Neural cell (in vitro differentiated cells): ENCODE measurements at regions not wholly inside any gene's neighbourhood (a gene's known extent, or its start where the extent isn't known, plus 50 kb on each side); places are given as distances from the start of the nearest gene placed in this dataset.

ENCODE experiments used
- H2AFZ ChIP-seq: fragments of 200-600, 300-800 bp; sonication (generic), shearing (Covaris generic); 2 replicates; pipeline ENCODE4 v1.6.0; 2014; ENCODE audit warnings: low read depth, mild to moderate bottlenecking, antibody characterized with exemption, low read length, moderate library complexity
- H3F3A ChIP-seq: fragments of 200-600 bp; shearing (Covaris generic); 2 replicates; pipeline ENCODE4 v1.6.1; 2016; ENCODE audit warnings: mild to moderate bottlenecking, moderate library complexity, mixed read lengths, antibody characterized with exemption, low read length; ENCODE audit not compliant: insufficient read depth, poor library complexity, severe bottlenecking
- H3K27ac ChIP-seq: fragments of 200-600, 300-800 bp; sonication (generic), shearing (Covaris generic); 2 replicates; pipeline ENCODE4 v1.5.1; 2014; ENCODE audit warnings: mild to moderate bottlenecking, low read length, moderate library complexity
- H3K27me3 ChIP-seq: fragments of 300-800, 200-600 bp; sonication (generic), shearing (Covaris generic); 2 replicates; pipeline ENCODE4 v1.6.0; 2014; ENCODE audit warnings: mild to moderate bottlenecking, low read depth, low read length, moderate library complexity; ENCODE audit not compliant: insufficient read depth
- H3K36me3 ChIP-seq: fragments of 300-800, 200-600 bp; sonication (generic), shearing (Covaris generic); 2 replicates; pipeline ENCODE4 v1.5.1; 2014; ENCODE audit warnings: mild to moderate bottlenecking, antibody characterized with exemption, low read length, moderate library complexity; ENCODE audit not compliant: insufficient read depth
- H3K4me2 ChIP-seq: fragments of 300-800, 200-600 bp; sonication (generic), shearing (Covaris generic); 2 replicates; pipeline ENCODE4 v1.6.0; 2014; ENCODE audit warnings: mild to moderate bottlenecking, low read length
- H3K4me3 ChIP-seq: fragments of 300-800, 200-600 bp; sonication (generic), shearing (Covaris generic); 2 replicates; pipeline ENCODE4 v1.5.1; 2014; ENCODE audit warnings: mild to moderate bottlenecking, low read length, moderate library complexity
- H3K79me2 ChIP-seq: fragments of 200-600 bp; shearing (Covaris generic); replicated peaks from 2 replicates; pipeline ENCODE4 v1.6.0; 2014; ENCODE audit warnings: mild to moderate bottlenecking, low read length, moderate library complexity; ENCODE audit not compliant: insufficient read depth
- H3K9ac ChIP-seq: fragments of 300-800, 200-600 bp; sonication (generic), shearing (Covaris generic); 2 replicates; pipeline ENCODE4 v1.6.1; 2016; ENCODE audit warnings: mild to moderate bottlenecking, low read length, mixed read lengths
- H3K9me2 ChIP-seq: fragments of 200-600 bp; shearing (Covaris generic); 2 replicates; pipeline ENCODE4 v1.6.1; 2016; ENCODE audit warnings: mild to moderate bottlenecking, low read length, mixed read lengths; ENCODE audit not compliant: insufficient read depth
- H3K9me3 ChIP-seq: fragments of 200-600, 300-800 bp; sonication (generic), shearing (Covaris generic); 2 replicates; pipeline ENCODE4 v1.6.1; 2016; ENCODE audit warnings: mild to moderate bottlenecking, mixed run types, low read length, moderate library complexity, mixed read lengths
- H4K20me1 ChIP-seq: fragments of 200-600 bp; shearing (Covaris generic); 2 replicates; pipeline ENCODE4 v1.6.1; 2016; ENCODE audit warnings: mild to moderate bottlenecking, mixed run types; ENCODE audit not compliant: insufficient read depth
- EP300 ChIP-seq: fragments of 450-650 bp; conservative IDR thresholded peaks from 2 replicates; pipeline ENCODE4 v1.6.1; 2014; ENCODE audit warnings: antibody characterized with exemption, mild to moderate bottlenecking, moderate library complexity; ENCODE audit not compliant: poor library complexity, severe bottlenecking
- EZH2 ChIP-seq: fragments of 200-600, 300-800 bp; shearing (Covaris generic), sonication (generic); IDR thresholded peaks from 2 replicates; pipeline ENCODE4 v1.6.1; 2014; ENCODE audit warnings: antibody characterized with exemption, low read length, borderline replicate concordance, mild to moderate bottlenecking; ENCODE audit not compliant: insufficient read depth, poor library complexity, severe bottlenecking
- MXI1 ChIP-seq: fragments of 450-650 bp; conservative IDR thresholded peaks from 2 replicates; pipeline ENCODE4 v1.6.1; 2014; ENCODE audit warnings: antibody characterized with exemption, mild to moderate bottlenecking; ENCODE audit not compliant: poor library complexity, severe bottlenecking
- POLR2AphosphoS5 ChIP-seq: IDR thresholded peaks from 2 replicates; pipeline ENCODE4 v1.6.1; 2012
- RAD21 ChIP-seq: fragments of 450-650 bp; conservative IDR thresholded peaks from 2 replicates; pipeline ENCODE4 v1.6.1; 2014; ENCODE audit warnings: antibody characterized with exemption, mild to moderate bottlenecking, moderate library complexity
- SMC3 ChIP-seq: fragments of 450-650 bp; conservative IDR thresholded peaks from 2 replicates; pipeline ENCODE4 v1.6.1; 2014; ENCODE audit warnings: antibody characterized with exemption, mild to moderate bottlenecking, moderate library complexity; ENCODE audit not compliant: poor library complexity
- TAF1 ChIP-seq: IDR thresholded peaks from 2 replicates; pipeline ENCODE4 v1.6.1; 2012; ENCODE audit warnings: low read depth
- TF ChIP-seq, protein P1 (sequence below): fragments of 450-650 bp; IDR thresholded peaks from 2 replicates; pipeline ENCODE4 v1.5.1; 2014; ENCODE audit warnings: antibody characterized with exemption, mild to moderate bottlenecking, moderate library complexity; ENCODE audit not compliant: poor library complexity, severe bottlenecking
- TF ChIP-seq, protein P2 (sequence below): IDR thresholded peaks from 2 replicates; pipeline ENCODE4 v1.6.1; 2012; ENCODE audit warnings: borderline replicate concordance

DNA sequence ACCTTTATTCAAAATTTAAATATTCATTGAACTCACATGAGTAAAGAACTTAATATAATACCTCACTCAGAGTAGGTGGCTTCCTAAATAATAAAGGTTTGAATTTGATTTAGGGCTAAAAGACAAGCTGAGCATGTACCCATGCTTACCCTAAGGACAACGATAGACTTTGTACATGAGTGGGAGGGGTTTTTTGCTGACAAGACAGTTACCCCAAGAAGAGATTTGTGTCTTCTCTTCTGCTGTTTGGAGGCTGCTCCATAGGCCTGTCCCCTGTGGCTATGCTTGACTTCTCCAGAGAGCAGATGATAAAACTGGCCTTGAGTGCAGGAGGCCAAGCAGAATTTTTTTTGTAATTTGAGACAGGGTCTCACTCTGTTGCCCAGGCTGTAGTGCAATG, 383.9 kb downstream of the TMEM182 start:
- Histone ChIP-seq H3K4me3 (no peak overlapping the region), H3K9me3 (no peaks in the 10 kb centered on the region), H3K27ac (no peak overlapping the region), H3K79me2 (no peaks in the 10 kb centered on the region), H3K36me3 (no peaks in the 10 kb centered on the region), H3F3A (no peaks in the 10 kb centered on the region), H3K9ac (no peak overlapping the region), H2AFZ (no peak overlapping the region), H4K20me1 (no peaks in the 10 kb centered on the region), H3K27me3 (no peaks in the 10 kb centered on the region), H3K4me2 (no peak overlapping the region), H3K9me2 (no peaks in the 10 kb centered on the region)
- TF ChIP-seq, protein P1, sequence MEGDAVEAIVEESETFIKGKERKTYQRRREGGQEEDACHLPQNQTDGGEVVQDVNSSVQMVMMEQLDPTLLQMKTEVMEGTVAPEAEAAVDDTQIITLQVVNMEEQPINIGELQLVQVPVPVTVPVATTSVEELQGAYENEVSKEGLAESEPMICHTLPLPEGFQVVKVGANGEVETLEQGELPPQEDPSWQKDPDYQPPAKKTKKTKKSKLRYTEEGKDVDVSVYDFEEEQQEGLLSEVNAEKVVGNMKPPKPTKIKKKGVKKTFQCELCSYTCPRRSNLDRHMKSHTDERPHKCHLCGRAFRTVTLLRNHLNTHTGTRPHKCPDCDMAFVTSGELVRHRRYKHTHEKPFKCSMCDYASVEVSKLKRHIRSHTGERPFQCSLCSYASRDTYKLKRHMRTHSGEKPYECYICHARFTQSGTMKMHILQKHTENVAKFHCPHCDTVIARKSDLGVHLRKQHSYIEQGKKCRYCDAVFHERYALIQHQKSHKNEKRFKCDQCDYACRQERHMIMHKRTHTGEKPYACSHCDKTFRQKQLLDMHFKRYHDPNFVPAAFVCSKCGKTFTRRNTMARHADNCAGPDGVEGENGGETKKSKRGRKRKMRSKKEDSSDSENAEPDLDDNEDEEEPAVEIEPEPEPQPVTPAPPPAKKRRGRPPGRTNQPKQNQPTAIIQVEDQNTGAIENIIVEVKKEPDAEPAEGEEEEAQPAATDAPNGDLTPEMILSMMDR, result no peak
- no peak for TF ChIP-seq EP300
- no peak for TF ChIP-seq SMC3
- no peak for TF ChIP-seq MXI1
- TF ChIP-seq RAD21, result no peak
- TF ChIP-seq, protein P2, sequence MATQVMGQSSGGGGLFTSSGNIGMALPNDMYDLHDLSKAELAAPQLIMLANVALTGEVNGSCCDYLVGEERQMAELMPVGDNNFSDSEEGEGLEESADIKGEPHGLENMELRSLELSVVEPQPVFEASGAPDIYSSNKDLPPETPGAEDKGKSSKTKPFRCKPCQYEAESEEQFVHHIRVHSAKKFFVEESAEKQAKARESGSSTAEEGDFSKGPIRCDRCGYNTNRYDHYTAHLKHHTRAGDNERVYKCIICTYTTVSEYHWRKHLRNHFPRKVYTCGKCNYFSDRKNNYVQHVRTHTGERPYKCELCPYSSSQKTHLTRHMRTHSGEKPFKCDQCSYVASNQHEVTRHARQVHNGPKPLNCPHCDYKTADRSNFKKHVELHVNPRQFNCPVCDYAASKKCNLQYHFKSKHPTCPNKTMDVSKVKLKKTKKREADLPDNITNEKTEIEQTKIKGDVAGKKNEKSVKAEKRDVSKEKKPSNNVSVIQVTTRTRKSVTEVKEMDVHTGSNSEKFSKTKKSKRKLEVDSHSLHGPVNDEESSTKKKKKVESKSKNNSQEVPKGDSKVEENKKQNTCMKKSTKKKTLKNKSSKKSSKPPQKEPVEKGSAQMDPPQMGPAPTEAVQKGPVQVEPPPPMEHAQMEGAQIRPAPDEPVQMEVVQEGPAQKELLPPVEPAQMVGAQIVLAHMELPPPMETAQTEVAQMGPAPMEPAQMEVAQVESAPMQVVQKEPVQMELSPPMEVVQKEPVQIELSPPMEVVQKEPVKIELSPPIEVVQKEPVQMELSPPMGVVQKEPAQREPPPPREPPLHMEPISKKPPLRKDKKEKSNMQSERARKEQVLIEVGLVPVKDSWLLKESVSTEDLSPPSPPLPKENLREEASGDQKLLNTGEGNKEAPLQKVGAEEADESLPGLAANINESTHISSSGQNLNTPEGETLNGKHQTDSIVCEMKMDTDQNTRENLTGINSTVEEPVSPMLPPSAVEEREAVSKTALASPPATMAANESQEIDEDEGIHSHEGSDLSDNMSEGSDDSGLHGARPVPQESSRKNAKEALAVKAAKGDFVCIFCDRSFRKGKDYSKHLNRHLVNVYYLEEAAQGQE, result no peak
- TF ChIP-seq POLR2AphosphoS5, result no peak

DNA sequence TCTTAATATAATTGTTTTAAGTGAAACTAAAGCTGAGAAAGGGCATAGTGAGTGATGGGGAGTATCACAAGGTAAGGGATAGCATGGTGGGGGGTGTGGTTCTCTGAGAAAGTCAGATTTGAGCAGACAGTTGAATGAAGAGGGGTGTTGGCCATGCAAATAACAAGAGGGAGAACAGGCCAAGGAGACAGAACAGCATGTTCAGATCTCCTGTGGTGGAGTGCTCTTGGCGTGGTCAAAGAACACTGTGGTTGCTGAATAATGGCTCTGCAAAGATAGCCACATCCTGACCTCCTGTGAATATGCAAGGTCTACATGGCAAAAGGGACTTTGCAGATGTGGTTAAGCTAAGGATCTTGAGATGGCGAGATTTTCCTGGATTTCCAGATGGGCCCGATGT, 389.2 kb downstream of the TMEM182 start:
- Histone ChIP-seq H3K27ac (no peak overlapping the region), H3K9me2 (no peaks in the 10 kb centered on the region), H3K27me3 (no peaks in the 10 kb centered on the region), H3K4me3 (no peak overlapping the region), H3K9me3 (no peaks in the 10 kb centered on the region), H3K9ac (no peak overlapping the region), H4K20me1 (no peaks in the 10 kb centered on the region), H3K36me3 (no peaks in the 10 kb centered on the region), H3K79me2 (no peaks in the 10 kb centered on the region), H2AFZ (no peak overlapping the region), H3K4me2 (no peak overlapping the region), H3F3A (no peaks in the 10 kb centered on the region)
- TF ChIP-seq EP300, result no peak
- TF ChIP-seq TAF1, result no peak

DNA sequence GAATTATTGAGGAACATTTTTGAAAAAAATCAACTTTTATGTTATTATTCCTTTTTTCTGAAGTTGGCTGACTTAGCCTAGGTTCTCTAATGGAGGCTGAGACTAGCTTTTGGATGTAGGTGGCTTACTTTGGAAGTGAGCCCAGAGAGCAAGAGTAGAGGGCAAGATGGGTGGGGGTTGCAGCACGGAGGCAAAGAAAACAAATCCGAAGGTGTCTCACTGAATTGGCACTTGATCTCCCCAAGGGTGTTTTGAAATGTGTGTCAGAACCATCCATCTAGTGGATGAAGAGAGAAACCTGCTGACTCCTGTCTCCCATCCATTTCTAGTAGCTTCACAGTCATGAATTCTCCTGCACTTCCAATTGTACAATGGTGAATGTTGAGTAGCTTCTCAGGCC, 390.7 kb downstream of the TMEM182 start:
- Histone ChIP-seq H3K27ac (no peak overlapping the region), H3K9ac (no peak overlapping the region), H3K9me2 (no peaks in the 10 kb centered on the region), H3K27me3 (no peaks in the 10 kb centered on the region), H2AFZ (no peak overlapping the region), H3K9me3 (no peaks in the 10 kb centered on the region), H3F3A (no peaks in the 10 kb centered on the region), H3K79me2 (no peaks in the 10 kb centered on the region), H3K4me3 (no peak overlapping the region), H3K4me2 (no peak overlapping the region), H4K20me1 (no peaks in the 10 kb centered on the region), H3K36me3 (no peaks in the 10 kb centered on the region)
- TF ChIP-seq, protein P1, result no peak
- no peak for TF ChIP-seq POLR2AphosphoS5
- no peak for TF ChIP-seq MXI1
- no peak for TF ChIP-seq EZH2
- TF ChIP-seq TAF1, result no peak
- no peak for TF ChIP-seq EP300
- TF ChIP-seq, protein P2, result no peak
